Activated CD8-positive, alpha-beta memory T cell treated with anti-CD3 and anti-CD28 coated beads for 24 hours (primary cell): ENCODE measurements at regions not wholly inside any gene's neighbourhood (a gene's known extent, or its start where the extent isn't known, plus 50 kb on each side); places are given as distances from the start of the nearest gene placed in this dataset.

ENCODE experiments used
- DNase-seq: peaks from one replicate; pipeline ENCODE4 v3.0.0-alpha.2; 2020

GRCh38 chr9:108546215-108546614 lies 309.6 kb downstream of the ACTL7B start:
- no peak for DNase-seq

DNA sequence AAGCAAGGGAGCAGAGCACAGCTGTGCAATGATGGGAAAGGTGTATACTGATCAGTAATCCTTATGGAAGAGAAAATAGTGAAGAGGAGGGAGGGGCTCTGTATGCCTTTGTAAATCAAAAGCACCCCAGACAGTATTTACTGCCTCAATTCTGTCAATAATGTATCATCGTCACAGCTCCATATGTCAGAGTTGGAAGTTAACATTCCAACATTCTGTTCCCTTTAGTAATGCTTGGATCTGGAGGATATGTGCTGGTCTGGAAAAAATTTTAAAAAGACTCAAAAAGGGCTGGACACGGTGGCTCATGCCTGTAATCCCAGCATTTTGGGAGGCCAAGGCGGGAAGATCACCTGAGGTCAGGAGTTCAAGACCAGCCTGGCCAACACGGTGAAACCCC lies 310.4 kb downstream of the ACTL7B start:
- DNase-seq, result no peak

DNA sequence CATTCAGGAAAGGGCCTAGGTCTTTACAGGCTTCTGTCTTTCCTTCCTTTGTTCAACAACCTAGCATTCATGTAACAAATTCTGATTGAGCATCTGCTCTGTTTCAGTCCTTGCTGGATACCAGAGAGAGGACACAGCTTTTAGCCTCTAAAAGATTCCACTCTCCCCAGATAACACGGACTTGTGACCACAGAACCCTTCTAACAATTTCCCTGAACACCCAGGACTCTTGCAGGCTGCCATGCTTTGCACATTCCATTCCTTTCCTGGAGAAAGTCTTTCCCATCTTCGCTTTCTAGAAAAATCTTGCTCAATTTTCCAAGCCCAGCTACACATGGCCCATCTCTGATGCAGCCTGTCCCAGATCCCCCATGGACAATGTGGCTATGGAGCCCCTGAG lies 310.9 kb downstream of the ACTL7B start:
- no peak for DNase-seq

DNA sequence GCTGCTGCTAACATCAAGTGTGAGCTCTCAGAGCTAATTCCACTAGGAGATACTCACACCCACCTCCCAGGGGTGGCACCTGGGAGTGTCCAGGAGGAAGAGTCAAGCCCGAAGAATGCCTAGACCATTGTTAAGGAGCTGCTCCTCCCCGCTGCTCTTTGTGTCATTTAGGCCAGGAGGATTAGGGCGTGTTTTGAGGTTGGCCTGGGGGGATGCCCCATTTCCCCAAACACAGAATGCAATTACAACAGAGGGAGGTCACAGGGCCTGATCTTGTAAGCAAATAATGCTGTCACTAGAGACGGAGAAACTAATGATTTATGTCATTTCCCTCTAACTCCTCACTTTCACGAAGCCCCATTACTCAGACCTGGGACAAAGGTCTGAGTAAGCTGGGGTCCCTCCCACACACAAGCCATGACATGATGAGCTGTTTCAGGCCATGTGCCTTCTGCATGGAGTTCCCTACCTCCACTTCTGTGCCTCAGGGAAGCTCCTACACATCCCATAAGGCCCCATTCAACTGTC lies 312.5 kb downstream of the ACTL7B start:
- DNase-seq, result no peak

- no peak for DNase-seq
These were observed 318.0 kb downstream of the ACTL7B start for GRCh38 chr9:108537756-108538155.

DNA sequence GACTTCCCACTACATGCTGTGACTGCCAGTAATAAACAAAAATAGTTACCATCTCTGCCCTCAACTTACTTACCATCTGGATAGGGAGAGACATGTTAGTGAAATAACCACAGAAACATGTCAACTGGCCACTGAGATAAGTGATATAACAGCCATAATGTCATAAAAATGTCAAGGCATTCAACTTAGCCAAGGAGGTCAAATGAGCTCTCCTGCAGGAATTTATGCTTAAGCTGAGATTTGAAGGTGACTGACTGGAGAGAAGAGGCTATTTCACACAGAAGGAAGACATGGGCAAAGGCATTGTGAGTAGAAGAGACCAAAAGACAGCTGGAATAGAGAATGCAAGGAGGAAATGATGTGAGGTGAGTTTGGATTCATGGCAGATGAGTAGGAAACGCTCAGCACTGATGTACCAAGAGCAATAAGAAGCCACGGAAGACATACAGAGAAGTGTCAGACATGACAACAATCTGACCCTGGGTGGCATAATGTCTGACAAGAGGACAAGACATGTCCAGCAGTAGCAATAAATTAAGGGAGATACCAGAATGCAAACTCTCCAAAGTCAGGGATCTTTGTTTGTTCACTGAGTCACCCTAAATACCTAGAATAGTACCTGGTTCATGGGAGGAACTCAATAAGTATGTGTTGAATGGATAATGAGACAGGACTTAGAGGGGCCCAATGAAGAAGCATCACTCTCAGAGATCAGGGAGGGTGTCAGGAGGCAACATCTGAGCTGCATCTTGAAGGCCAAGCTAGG lies 318.8 kb downstream of the ACTL7B start:
- no peak for DNase-seq

DNA sequence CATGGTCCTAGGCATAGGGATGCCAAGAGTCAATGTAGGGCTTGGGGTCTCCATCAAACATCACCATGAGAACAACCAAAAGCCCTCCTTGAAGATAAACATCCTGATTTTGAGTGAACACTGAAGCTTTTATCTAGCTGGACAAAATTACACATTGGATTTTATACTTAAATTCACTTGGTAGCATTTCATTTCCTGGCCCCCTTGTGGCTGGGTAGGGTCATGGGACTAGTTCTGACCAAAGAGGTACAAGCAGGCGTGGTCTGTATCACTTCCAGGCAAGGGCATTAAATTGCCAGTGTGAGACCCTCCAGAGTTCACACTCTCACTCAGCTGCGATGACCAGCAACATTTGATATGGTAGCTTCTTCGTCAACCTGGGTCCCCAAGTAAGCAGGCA lies 320.3 kb downstream of the ACTL7B start:
- no peak for DNase-seq

- DNase-seq, result no peak
These were observed 321.0 kb downstream of the ACTL7B start for GRCh38 chr9:108534741-108535140.

- no peak for DNase-seq
These were observed 325.6 kb downstream of the ACTL7B start for GRCh38 chr9:108530141-108530540.

DNA sequence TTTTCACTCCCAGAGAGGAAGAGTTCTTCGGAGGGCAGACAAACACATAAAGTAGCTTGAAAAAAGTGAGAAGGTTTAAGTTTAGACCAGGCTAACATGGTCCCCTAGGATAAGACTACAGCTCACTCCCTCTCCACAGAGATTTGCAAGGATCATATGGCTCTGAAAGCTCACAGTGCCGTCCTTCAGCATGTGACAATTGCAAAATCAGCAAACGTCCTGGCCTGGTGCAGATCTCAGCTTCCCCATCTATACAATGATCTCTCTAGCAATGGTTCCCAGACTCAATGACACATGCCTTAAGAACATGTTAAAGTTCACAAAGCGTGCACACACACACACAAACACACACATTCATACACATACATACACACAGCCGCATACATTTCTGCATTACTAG lies 327.6 kb downstream of the ACTL7B start:
- DNase-seq, result no peak

DNA sequence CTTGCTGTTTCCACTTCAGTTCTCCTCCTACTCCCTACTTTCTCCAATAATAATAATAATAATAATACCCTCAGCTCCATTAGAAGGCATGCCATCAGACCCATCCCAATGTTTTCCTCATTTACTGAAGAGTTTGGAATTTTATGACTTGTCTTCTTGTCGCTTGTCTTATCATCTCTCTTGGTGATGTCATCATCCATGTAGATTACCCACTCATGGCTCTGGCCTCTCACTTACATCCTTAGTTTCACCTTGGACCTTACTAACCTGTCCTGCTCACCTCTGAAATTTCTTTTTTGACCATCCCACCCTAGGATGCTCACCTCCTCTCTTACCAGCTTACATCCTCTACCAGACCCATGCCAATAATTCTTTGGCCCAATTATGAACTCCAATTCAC lies 329.3 kb downstream of the ACTL7B start:
- DNase-seq, result no peak

- no peak for DNase-seq
These were observed 330.6 kb downstream of the ACTL7B start for GRCh38 chr9:108525186-108525585.

- DNase-seq, result no peak
These were observed 334.7 kb downstream of the ACTL7B start for GRCh38 chr9:108521063-108521590.

- no peak for DNase-seq
These were observed 336.3 kb downstream of the ACTL7B start for GRCh38 chr9:108519437-108519836.

DNA sequence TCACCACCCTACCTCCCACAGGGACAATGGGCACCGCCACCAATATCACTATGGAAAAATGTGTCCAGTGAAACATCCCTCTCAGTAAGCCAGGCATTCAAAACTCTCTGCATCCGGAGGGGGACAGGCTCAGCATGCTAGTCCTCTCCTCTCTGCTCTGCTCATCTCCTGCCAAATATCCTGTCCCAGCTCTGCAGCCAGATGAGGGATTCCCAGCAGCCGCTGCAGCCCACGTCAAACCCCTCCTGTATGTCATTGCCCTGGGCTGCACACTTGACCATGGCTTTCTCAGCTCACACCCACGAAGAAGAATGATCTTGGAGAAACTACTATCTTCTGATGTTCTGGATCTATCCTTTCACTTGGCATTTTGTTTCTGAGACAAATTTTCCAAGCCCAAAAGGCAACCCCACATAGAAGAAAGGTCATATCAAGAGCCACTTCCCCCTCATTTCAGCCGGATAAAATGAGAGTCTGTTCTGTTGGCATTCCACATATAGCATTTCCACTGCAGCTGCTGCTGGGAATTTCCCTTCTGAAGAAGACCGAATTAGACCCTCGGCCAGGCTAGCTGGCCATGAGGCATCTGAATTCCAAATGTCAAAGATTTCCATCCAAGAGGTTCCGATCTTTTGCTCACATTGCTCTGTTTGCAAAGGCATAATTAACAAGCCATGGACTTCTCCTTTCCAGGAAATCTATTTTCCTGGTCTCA lies 338.0 kb downstream of the ACTL7B start:
- DNase-seq, result no peak

DNA sequence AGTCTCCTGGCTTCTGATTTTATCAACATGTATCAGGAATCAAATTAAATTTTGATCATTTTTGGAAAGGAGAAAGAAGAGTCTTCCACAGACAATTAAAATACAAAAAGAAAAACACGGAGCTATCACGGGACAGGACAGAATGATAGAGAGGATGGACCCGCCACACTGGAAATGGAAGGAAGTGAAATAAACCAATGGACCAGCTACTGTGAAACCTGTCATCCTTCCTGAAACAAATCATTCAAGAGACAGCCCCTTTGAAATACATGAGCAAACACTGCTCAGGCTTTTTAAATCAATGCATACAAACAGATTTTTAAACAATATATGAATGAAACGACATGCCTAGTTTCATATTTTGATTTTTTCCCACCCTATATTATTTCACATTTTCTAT lies 339.4 kb downstream of the ACTL7B start:
- DNase-seq, result no peak

- DNase-seq, result no peak
These were observed 339.9 kb downstream of the ACTL7B start for GRCh38 chr9:108515856-108516255.

GRCh38 chr9:108512426-108513173 lies 343.2 kb downstream of the ACTL7B start:
- no peak for DNase-seq

GRCh38 chr9:108511307-108511706 lies 344.5 kb downstream of the ACTL7B start:
- no peak for DNase-seq

- DNase-seq, result no peak
These were observed 358.9 kb downstream of the ACTL7B start for GRCh38 chr9:108496846-108497245.

GRCh38 chr9:108489567-108489966 lies 366.2 kb downstream of the ACTL7B start:
- DNase-seq, result no peak

DNA sequence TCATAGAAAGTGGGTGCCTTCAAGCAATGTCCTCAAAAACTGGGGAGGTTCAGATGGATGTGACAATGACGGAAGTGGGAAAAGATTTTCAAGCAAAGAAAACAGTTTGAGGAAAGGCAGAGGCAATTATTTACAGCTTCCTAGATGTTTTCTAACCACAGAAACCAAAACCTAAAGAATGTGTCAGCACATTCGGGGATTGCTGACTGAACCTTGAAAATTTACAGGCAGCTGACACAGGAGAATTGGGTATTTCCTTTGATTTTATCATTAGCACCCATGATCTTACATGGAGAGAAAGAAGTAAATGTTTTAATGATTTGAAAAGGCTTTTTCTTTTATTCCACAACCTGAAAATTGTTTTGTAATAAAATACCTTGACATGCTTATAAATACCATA lies 369.0 kb downstream of the ACTL7B start:
- no peak for DNase-seq

DNA sequence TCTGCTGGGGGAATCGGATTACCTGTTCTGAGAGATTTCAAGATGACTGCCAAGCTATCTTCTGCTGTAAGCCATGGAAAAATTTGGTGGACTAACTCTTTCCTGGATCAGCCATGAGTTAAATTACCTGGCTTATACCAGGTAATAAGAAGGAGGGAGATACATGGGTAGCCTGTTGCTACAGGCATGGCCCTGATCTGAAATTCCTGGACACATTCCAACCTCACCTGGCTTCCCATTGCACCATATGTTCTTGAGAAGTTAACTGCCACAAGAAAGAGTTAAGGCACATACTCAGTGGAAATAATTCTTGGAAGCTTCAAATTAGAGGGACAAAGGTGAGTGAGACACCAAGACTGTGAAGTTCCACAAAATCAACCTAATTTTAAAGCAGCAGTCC lies 371.3 kb downstream of the ACTL7B start:
- no peak for DNase-seq
